GM21737 (cell line): ENCODE measurements at regions not wholly inside any gene's neighbourhood (a gene's known extent, or its start where the extent isn't known, plus 50 kb on each side); places are given as distances from the start of the nearest gene placed in this dataset.

Experiments
- ATAC-seq: cut with Tn5 transposase; IDR thresholded peaks from one replicate; pipeline ENCODE4 v1.9.1; 2021; ENCODE audit warnings: mild to moderate bottlenecking, moderate library complexity; ENCODE audit not compliant: unreplicated experiment

DNA sequence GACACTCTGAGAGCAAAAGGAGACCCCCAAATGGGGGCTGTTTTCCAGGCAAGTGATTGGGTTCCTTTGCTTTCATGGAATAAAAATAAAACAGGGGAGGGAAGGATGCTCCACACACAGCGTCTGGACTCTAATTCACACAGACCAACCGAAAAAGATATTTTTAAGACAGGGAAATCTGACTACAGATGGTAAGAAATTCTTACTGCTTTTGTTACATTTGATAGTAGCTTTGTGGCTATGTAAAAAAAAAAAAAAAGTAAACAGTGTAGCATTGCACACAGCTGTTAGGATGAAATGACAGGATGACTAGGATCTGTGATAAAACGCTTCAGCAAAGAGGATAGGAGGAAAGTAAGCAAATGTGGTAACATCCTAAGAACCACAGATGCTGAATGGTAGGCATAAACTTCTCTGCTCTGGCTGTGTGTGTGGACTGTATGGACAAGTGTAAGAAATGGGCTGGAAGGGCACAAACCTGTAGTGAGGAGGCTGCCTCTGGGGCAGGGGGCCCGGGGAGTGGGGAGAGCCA lies 207.6 kb downstream of the ANAPC1 start:
- no peak for ATAC-seq

- no peak for ATAC-seq
These were observed 205.8 kb downstream of the ANAPC1 start for GRCh38 chr2:111678161-111678560.

DNA sequence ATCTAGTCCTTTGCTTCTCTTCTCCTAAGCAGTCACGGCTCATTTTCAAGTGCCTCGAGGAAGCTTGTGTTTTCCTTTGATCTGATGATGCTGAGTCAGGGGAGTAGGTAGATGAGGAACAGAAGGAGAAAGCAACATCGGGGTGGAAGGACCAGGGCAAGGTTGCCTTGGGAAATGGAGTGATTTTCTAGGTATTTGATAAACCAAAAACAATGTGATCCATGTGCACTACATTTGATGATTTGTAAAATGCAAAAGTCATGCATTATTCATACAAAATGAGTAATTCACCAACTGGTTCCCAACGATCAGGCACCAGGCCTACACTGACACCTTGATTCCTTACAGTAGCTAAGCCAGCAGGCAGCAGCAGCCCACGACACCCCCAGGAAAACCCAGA lies 205.3 kb downstream of the ANAPC1 start:
- no peak for ATAC-seq

GRCh38 chr2:111679202-111679601 lies 204.8 kb downstream of the ANAPC1 start:
- ATAC-seq: no peak

DNA sequence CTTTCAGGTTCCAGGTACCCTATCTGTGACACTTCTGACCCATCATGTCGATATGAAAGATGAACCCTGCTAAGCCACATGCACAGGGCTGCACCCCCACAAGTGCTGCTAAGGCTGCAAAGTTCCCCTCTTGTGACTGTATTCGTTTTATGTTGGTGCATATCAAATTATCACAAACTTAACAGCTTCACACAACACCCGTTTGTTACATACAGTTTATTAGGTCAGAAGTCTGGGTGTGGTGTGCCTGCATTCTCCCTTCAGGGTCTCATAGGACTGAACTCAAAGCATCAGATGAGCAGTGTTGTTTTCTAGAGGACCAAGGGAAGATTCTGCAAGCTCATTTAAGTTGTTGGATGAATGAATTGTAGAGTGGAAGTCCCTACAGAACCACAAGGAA lies 199.4 kb downstream of the ANAPC1 start:
- ATAC-seq: no peak

DNA sequence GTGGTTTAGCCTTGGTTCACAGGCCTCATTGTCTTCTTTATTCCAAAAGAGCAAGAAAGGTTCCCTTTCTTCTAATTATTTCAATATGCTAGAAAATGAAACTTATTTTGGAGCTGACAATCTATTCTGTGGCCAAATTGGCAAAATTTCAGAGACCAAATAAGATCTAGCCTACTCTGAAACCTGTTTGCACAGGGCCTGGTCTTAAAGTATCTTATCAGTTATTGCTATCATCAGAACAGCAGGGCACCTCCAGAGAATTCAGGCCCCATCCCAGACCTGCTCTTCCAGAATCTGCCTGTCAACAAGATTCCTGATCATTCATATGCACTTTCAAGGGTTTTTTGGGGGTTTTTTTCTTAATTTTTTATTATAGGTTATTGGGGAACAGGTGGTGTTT lies 198.7 kb downstream of the ANAPC1 start:
- no peak for ATAC-seq

GRCh38 chr2:111686994-111687393 lies 197.0 kb downstream of the ANAPC1 start:
- ATAC-seq: no peak

- ATAC-seq: no peak
These were observed 196.1 kb downstream of the ANAPC1 start for GRCh38 chr2:111687911-111688310.

- no peak for ATAC-seq
These were observed 195.5 kb downstream of the ANAPC1 start for GRCh38 chr2:111688482-111688881.

GRCh38 chr2:111689174-111689573 lies 194.8 kb downstream of the ANAPC1 start:
- ATAC-seq: no peak

GRCh38 chr2:111689941-111690340 lies 194.1 kb downstream of the ANAPC1 start:
- ATAC-seq: no peak

DNA sequence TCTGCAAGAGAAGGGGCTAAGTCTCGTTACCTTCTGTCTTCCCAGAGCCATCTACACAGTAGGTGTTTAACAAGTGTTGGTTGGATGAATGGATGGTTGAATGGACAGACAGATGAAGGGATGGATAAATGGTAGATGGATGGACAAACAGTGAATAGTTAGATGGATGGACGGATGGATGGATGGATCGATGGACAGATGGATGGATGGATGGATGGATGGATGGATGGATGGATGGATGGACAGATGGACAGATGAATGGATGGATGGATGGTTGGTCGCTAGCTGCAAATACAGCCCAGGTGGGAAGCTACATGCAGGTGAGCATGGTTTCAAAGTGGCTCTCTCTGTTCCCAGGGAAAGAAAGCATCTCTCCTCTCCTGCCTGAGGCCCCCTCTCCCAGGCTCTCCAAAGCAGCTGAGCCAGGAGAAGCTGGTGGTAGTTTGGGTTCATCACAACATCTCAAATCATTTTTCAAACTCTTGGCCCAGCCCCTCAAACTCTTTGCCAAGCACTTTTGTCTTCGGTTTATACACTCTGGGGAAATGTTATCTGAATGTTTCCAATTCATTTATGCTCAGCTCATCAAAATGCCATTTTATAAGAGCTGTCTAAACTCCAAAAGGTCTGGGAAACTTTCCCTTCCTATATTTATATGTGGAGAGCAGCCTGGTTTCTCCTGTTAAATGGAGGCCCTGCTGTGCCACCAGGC lies 192.7 kb downstream of the ANAPC1 start:
- no peak for ATAC-seq

DNA sequence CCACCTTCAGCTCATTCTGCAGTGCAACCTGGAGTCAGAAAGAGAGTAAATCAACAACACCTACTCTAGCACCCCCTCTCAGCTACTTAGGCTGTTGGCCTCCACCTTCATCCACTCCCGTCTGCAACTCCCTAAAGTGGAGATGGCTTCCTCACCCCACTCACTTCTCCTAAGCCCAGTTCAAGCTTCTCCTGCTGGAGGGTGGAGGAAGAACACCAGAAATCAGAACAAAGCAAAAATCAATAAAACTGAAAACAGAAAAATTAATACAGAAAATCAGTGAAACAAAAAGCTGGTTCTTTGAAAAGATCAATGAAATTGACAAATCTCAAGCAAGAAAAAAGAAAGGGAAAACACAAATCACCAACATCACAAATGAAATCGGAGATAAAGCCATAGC lies 191.7 kb downstream of the ANAPC1 start:
- no peak for ATAC-seq

- no peak for ATAC-seq
These were observed 189.3 kb downstream of the ANAPC1 start for GRCh38 chr2:111694700-111695101.

DNA sequence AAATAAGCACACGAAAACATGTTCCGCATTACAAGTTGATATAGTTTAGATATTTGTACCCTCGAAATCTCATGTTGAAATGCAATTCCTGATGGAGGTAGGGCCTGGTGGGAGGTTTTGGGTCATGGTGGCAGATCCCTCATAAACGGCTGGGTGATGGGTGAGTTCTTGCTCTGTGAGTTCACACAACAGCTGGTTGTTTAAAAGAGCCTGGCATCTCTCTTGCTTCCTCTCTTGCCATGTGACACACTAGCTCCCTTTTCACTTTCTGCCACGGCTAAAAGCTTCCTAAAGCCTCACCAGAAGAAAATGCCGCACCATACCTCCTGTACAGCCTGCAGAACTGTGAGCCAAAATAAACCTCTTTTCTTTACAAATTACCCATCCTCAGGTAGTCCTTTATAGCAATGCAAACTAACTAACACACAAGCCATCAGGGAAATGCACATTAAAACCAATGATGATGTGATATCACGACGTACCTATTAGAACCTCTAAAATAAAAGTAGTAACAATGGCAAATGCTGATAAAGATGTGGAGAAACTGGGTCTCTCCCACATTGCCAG lies 188.5 kb downstream of the ANAPC1 start:
- no peak for ATAC-seq

GRCh38 chr2:111696226-111696625 lies 187.8 kb downstream of the ANAPC1 start:
- ATAC-seq: no peak

DNA sequence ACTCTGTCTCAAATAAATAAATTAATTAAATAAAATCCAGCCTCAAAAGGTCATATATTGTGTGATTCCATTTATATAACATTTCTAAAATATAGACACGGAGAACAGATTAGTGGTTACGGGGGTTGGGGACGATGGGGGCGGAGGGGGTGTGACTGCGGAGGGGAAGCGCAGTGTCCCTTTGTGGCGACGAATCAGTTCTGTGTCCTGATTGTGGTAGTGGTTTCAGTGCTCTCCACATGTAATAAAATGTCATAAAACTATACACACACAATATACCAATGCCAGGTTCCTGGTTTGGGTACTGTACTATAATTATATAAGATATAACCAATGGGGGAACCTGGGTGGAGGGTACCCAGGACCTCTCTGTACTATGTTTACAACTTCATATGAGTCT lies 186.4 kb downstream of the ANAPC1 start:
- ATAC-seq: no peak

GRCh38 chr2:111698089-111698488 lies 185.9 kb downstream of the ANAPC1 start:
- ATAC-seq: no peak

- no peak for ATAC-seq
These were observed 185.0 kb downstream of the ANAPC1 start for GRCh38 chr2:111698743-111699554.

DNA sequence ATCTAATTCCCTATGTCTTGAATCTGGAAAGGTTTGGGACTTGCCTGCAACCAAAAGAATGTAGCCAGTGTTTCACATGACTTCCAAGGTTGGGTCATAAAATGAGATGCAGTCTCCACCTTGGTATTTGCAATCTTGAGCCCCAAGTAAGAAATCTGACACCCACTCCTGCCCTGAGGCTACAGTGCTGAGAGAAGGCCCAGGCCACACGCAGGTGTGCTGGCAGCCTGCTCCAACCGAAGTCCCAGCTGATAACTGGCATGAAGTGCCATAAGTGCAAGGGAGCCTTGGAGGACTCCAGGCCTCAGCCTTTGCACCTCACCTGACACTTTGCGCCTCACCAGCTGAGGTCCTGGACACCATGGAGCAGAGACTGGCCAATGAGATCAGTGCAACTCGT lies 182.7 kb downstream of the ANAPC1 start:
- ATAC-seq: no peak

GRCh38 chr2:111701798-111702118 lies 182.2 kb downstream of the ANAPC1 start:
- ATAC-seq: no peak
